ENCODE measurements at regions not wholly inside any gene's neighbourhood (a gene's known extent, or its start where the extent isn't known, plus 50 kb on each side); places are given as distances from the start of the nearest gene placed in this dataset.

DNA sequence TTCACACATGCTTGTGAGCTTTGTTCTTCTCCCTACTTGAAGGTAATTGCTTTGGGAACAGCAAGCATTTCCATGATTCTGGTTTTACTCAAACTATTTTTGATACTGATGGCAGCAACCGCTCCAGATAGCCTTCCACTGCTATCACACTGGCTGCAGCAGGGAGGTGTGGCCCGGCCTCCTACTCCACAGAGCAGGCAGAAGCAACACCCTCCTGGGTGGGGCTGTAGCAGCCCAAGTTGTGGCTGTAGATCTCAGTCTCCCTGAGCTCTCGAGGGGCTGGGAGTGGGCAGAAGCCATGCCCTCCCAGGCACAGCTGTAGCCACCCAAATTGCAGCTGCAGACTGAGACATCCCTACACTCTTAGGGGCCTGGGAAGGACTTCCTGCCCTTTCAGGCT lies 878.8 kb upstream of the GBE1 start:
- no peaks in the 10 kb centered on the region for H3K27me3 Mint-ChIP-seq (ENCODE audit: low read depth in 3 of 3)
- H2AFZ ChIP-seq (ENCODE audit: insufficient read depth, low read depth, low read length, poor library complexity, severe bottlenecking), result no peak overlapping the region
- intact Hi-C loops (cut with micrococcal nuclease), result no loop called here
- H3K4me2 ChIP-seq (replicated peaks; ENCODE audit: extremely low read depth, low read length, poor library complexity, severe bottlenecking), result no peak overlapping the region
- H3K9me3 Mint-ChIP-seq, result peaks cover 1 to 16% (median 5%) of the 10 kb centered on the region in 7 donors
- DNase-seq, result no peak
- no peaks in the 10 kb centered on the region for H3K36me3 ChIP-seq (replicated peaks in 1 of 2; ENCODE audit: control insufficient read depth in 1 of 2, insufficient read depth in 2 of 2, low read length in 2 of 2)
- H3K9ac ChIP-seq (ENCODE audit: insufficient read depth, low read length, poor library complexity, severe bottlenecking), result no peak overlapping the region
- no peaks in the 10 kb centered on the region for H3K4me1 Mint-ChIP-seq
- H3K27ac ChIP-seq (ENCODE audit: low read depth in 1 of 2, low read length in 2 of 2), result no peak overlapping the region
- peaks cover 13 to 20% of the 10 kb centered on the region in 2 donors for H3K9me3 ChIP-seq (replicated peaks in 1 of 2; ENCODE audit: control insufficient read depth in 1 of 2, insufficient read depth in 1 of 2, low read length in 2 of 2)
- no peak overlapping the region for H3K4me3 Mint-ChIP-seq
- 80% methylated on average over 1 of the region's 3 CpGs for WGBS (ENCODE audit: insufficient coverage)
- no peaks in the 10 kb centered on the region for H3K27me3 ChIP-seq (ENCODE audit: control insufficient read depth in 2 of 2, insufficient read depth in 2 of 2, low read length in 2 of 2)
- no peaks in the 10 kb centered on the region for H3K36me3 Mint-ChIP-seq
- no peaks in the 10 kb centered on the region for H4K20me1 ChIP-seq (ENCODE audit: insufficient read depth, low read length)
- no peak overlapping the region for H3K4me3 ChIP-seq (replicated peaks in 1 of 3; ENCODE audit: low read depth in 2 of 3, low read length in 3 of 3)
- no peak overlapping the region for H3K27ac Mint-ChIP-seq
- TF ChIP-seq, protein P1, sequence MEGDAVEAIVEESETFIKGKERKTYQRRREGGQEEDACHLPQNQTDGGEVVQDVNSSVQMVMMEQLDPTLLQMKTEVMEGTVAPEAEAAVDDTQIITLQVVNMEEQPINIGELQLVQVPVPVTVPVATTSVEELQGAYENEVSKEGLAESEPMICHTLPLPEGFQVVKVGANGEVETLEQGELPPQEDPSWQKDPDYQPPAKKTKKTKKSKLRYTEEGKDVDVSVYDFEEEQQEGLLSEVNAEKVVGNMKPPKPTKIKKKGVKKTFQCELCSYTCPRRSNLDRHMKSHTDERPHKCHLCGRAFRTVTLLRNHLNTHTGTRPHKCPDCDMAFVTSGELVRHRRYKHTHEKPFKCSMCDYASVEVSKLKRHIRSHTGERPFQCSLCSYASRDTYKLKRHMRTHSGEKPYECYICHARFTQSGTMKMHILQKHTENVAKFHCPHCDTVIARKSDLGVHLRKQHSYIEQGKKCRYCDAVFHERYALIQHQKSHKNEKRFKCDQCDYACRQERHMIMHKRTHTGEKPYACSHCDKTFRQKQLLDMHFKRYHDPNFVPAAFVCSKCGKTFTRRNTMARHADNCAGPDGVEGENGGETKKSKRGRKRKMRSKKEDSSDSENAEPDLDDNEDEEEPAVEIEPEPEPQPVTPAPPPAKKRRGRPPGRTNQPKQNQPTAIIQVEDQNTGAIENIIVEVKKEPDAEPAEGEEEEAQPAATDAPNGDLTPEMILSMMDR (IDR thresholded peaks at IDR 0.05), result no peak
- H3K4me1 ChIP-seq (ENCODE audit: control insufficient read depth in 1 of 2, insufficient read depth in 2 of 2, low read length in 2 of 2), result no peaks in the 10 kb centered on the region
- H3K79me2 ChIP-seq (ENCODE audit: insufficient read depth, low read length), result no peaks in the 10 kb centered on the region

DNA sequence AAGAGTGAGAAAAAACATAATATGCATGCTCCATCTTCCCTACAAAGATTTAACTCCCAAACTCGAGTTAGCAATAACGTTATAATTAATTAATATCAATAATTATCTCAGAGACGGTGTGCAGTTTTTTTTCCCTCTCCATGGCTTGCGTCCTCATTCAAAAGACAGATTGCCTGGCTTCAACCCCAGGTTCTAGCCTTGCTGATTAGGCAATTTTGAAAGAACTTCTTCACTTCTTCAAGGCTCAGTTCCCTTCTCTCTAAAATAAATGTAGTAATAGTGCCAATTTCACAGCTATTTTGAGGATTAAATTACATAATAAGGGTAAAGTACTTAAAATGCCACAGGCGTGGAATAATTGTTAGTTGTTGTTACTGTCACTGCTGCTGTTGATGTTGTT lies 876.1 kb upstream of the GBE1 start:
- TF ChIP-seq, protein P1 (IDR thresholded peaks at IDR 0.05), result no peak

More for the DNA sequence above, 876.1 kb upstream of the GBE1 start:
- Histone ChIP-seq H3K27ac (ENCODE audit: low read depth in 1 of 2, low read length in 2 of 2) (no peak overlapping the region), H3K4me3 (replicated peaks in 1 of 3; ENCODE audit: low read depth in 2 of 3, low read length in 3 of 3) (no peak overlapping the region), H3K36me3 (replicated peaks in 1 of 2; ENCODE audit: control insufficient read depth in 1 of 2, insufficient read depth in 2 of 2, low read length in 2 of 2) (no peaks in the 10 kb centered on the region), H3K27me3 (ENCODE audit: control insufficient read depth in 2 of 2, insufficient read depth in 2 of 2, low read length in 2 of 2) (no peaks in the 10 kb centered on the region), H3K4me1 (ENCODE audit: control insufficient read depth in 1 of 2, insufficient read depth in 2 of 2, low read length in 2 of 2) (no peaks in the 10 kb centered on the region), H3K4me2 (replicated peaks; ENCODE audit: extremely low read depth, low read length, poor library complexity, severe bottlenecking) (no peak overlapping the region), H3K79me2 (ENCODE audit: insufficient read depth, low read length) (no peaks in the 10 kb centered on the region), H3K9ac (ENCODE audit: insufficient read depth, low read length, poor library complexity, severe bottlenecking) (no peak overlapping the region), H4K20me1 (ENCODE audit: insufficient read depth, low read length) (no peaks in the 10 kb centered on the region), H2AFZ (ENCODE audit: insufficient read depth, low read depth, low read length, poor library complexity, severe bottlenecking) (no peak overlapping the region), H3K9me3 (replicated peaks in 1 of 2; ENCODE audit: control insufficient read depth in 1 of 2, insufficient read depth in 1 of 2, low read length in 2 of 2) (peaks cover 8 to 20% of the 10 kb centered on the region in 2 donors)
- no CpG with 5 or more reads among the region's 5 CpGs for WGBS (ENCODE audit: insufficient coverage)
- Mint-ChIP-seq H3K27ac (no peak overlapping the region), H3K4me3 (no peak overlapping the region), H3K9me3 (peaks cover 0 to 16% (median 5%) of the 10 kb centered on the region in 7 donors), H3K4me1 (no peaks in the 10 kb centered on the region), H3K27me3 (ENCODE audit: low read depth in 3 of 3) (no peaks in the 10 kb centered on the region), H3K36me3 (no peaks in the 10 kb centered on the region)
- intact Hi-C loops (cut with micrococcal nuclease), result no loop called here
- DNase-seq, result no peak

Measured in CD14-positive monocyte (primary cell).